Ovary (tissue), 7 donors: ENCODE measurements at regions not wholly inside any gene's neighbourhood (a gene's known extent, or its start where the extent isn't known, plus 50 kb on each side); places are given as distances from the start of the nearest gene placed in this dataset.
A peak's percentile ranks its signal among the peaks of the same experiment; 100 is the strongest.

Experiments
- DNase-seq, 5 donors: peaks; one replicate each; pipeline ENCODE4 v3.0.0-alpha.2; 2019 to 2020
- H3K27ac ChIP-seq, 2 donors: fragments of 200-600 bp; one replicate each; pipeline versions ENCODE4 v1.5.1 to v1.8.0; 2019 to 2022
- H3K27me3 ChIP-seq: fragments of 200-600 bp; one replicate; pipeline ENCODE4 v1.8.0; 2022
- H3K36me3 ChIP-seq: fragments of 200-600 bp; sonication (generic); one replicate; pipeline ENCODE4 v1.5.1; 2019
- H3K4me1 ChIP-seq: one replicate; pipeline ENCODE4 v1.8.1; 2013; ENCODE audit warnings: mild to moderate bottlenecking, moderate library complexity; ENCODE audit not compliant: insufficient read depth
- H3K4me3 ChIP-seq: fragments of 200-600 bp; sonication (generic); one replicate; pipeline ENCODE4 v1.5.1; 2017
- H3K9me3 ChIP-seq, 2 donors: fragments of 200-600 bp in 1 of 2; sonication (generic) in 1 of 2; one replicate each; pipeline versions ENCODE4 v1.5.1 to v1.8.1; 2013 to 2019; ENCODE audit warnings: mild to moderate bottlenecking in 1 of 2, moderate library complexity in 1 of 2
- CTCF ChIP-seq, 3 donors: fragments of 450-650 bp in 2 of 3; fragments of 200-600 bp in 1 of 3; IDR thresholded peaks; one replicate each; pipeline versions ENCODE4 v1.5.1 to v1.8.0; 2016 to 2022; ENCODE audit warnings: antibody characterized with exemption in 3 of 3, mild to moderate bottlenecking in 1 of 3
- EP300 ChIP-seq: sonication (generic); formaldehyde crosslinking; IDR thresholded peaks from one replicate; pipeline ENCODE4 v1.6.1; 2017; ENCODE audit warnings: antibody characterized with exemption
- POLR2A ChIP-seq: fragments of 450-650 bp; IDR thresholded peaks from one replicate; pipeline ENCODE4 v1.6.1; 2017; ENCODE audit warnings: antibody characterized with exemption, mild to moderate bottlenecking, moderate library complexity
- WGBS, 3 donors: extraction: QIAGEN DNeasy Blood & Tissue Kit in 1 of 3; methylation state at CpG; one replicate each; pipeline versions ENCODE4 v1.1.5 to v1.1.7; 2013 to 2017; 5-methylcytosine and 5-hydroxymethylcytosine counted together
- intact Hi-C, 4 donors: fragments of 100-400 bp; cut with DNase I; formaldehyde crosslinking; loops; one replicate each; pipeline versions ENCODE4 v1.11.0 to v1.15.1; 2022 to 2023
- donor health status: DM: no; HTN: no; CAD: no; lungs with moderate emphysema.
- donor health status: DM: no; HTN: no; CAD: no.
- donor health status: Bipolar disorder and iron deficiency.
- donor health status: DM: no; HTN: no; CAD: no.
- donor health status: DM: yes; HTN: yes; CAD: no.

- Histone ChIP-seq H3K27ac (no peak overlapping the region), H3K4me3 (no peak overlapping the region), H3K9me3 (no peaks in the 10 kb centered on the region), H3K36me3 (no peaks in the 10 kb centered on the region), H3K4me1 (peaks cover 6% of the 10 kb centered on the region), H3K27me3 (no peaks in the 10 kb centered on the region)
- no peak for TF ChIP-seq EP300
- TF ChIP-seq POLR2A, result no peak
- no peak for TF ChIP-seq CTCF (IDR thresholded peaks at IDR 0.05)
- WGBS, 3 donors, result 30 to 97% (median 94%) methylated on average over 1 of the region's 1 CpG
- intact Hi-C loops, result no loop called here
- DNase-seq, result no peak
Measured at GRCh38 chr6:22809370-22809769, 240.0 kb downstream of the HDGFL1 start.

DNA sequence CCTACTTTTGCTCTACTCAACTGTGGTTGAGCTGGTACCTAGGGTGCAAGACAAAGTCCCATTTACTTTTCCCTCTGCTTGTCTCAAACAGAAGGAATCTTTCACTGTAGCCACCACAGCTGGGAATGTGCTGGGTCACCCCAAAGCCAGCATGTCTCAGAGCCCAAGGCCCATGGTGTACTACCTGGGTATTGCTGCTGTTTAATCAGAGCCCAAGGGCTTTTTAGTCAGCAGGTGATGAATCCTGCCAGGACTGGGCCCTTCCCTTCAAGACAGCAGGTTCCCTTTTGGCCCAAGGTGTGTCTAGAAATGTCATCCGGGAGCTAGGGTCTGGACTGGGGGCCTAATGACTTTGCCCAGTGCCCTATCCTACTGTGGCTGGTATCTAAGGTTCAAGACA, 249.8 kb downstream of the HDGFL1 start:
- TF ChIP-seq EP300 (no peak), CTCF (IDR thresholded peaks at IDR 0.05) (no peak), POLR2A (no peak)
- intact Hi-C loops, result no loop called here
- no peak for DNase-seq
- Histone ChIP-seq H3K27ac (no peak overlapping the region), H3K27me3 (no peaks in the 10 kb centered on the region), H3K4me3 (no peak overlapping the region), H3K36me3 (no peaks in the 10 kb centered on the region), H3K4me1 (no peaks in the 10 kb centered on the region), H3K9me3 (no peaks in the 10 kb centered on the region)
- 89 to 100% (median 98%) methylated on average over 1 of the region's 1 CpG for WGBS, 3 donors

DNA sequence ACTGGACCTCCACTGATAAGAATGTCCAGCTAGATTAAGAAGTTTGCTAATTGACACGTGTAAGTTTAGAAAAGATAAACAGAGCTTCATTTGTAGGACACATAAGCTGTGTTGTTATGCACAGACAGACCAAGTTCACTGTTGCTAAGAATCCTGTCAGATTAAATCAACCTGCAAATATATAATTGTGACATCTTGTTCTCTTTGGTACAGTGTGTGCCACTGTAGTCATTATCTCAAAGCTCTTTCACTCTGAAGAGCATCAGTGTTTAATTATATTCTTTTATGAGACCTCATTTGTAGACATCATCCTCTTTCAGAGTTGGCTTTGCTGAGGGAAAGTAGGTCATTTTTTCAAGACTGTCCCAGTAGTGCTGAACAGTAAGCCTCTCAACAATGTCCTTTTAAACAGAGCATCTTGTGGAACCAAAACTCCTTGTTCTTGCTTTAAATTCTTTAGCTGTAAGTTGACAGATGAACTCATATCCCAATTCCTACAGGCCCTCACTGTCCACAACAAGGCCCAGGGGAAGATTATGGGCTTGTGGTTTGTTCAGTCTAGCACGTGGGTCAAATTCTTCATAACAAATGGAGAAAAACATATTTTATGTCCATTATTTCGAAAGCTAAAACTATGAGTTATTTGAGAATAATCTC, 252.4 kb downstream of the HDGFL1 start:
- intact Hi-C loops, result no loop called here
- Histone ChIP-seq H3K36me3 (no peaks in the 10 kb centered on the region), H3K9me3 (no peaks in the 10 kb centered on the region), H3K27me3 (no peaks in the 10 kb centered on the region), H3K4me3 (no peak overlapping the region), H3K4me1 (no peaks in the 10 kb centered on the region), H3K27ac (no peak overlapping the region)
- TF ChIP-seq EP300 (no peak), CTCF (IDR thresholded peaks at IDR 0.05) (no peak), POLR2A (no peak)
- DNase-seq, result no peak
- WGBS, 3 donors, result 35 to 49% (median 37%) methylated on average over 3 of the region's 3 CpGs

- no peaks in the 10 kb centered on the region for H3K36me3 ChIP-seq
- WGBS, 3 donors, result 91 to 92% (median 91%) methylated on average over 3 of the region's 3 CpGs
- intact Hi-C loops, result no loop called here
Measured at GRCh38 chr6:22825210-22825609, 255.8 kb downstream of the HDGFL1 start.

GRCh38 chr6:22826961-22827360, 257.6 kb downstream of the HDGFL1 start:
- 66 to 73% (median 69%) methylated on average over 2 of the region's 2 CpGs for WGBS, 3 donors
- Histone ChIP-seq H3K27me3 (no peaks in the 10 kb centered on the region), H3K4me1 (peaks cover 4% of the 10 kb centered on the region), H3K27ac (peak overlapping the region in 1 of 2 donors; percentile 68), H3K9me3 (no peaks in the 10 kb centered on the region), H3K4me3 (no peak overlapping the region), H3K36me3 (no peaks in the 10 kb centered on the region)
- TF ChIP-seq EP300, result no peak
- TF ChIP-seq CTCF (IDR thresholded peaks at IDR 0.05), result no peak
- TF ChIP-seq POLR2A, result no peak
- intact Hi-C loops, result no loop called here
- no peak for DNase-seq

More at GRCh38 chr6:22825210-22825609, 255.8 kb downstream of the HDGFL1 start:
- DNase-seq, result no peak
- TF ChIP-seq POLR2A, result no peak
- Histone ChIP-seq H3K4me1 (peaks cover 4% of the 10 kb centered on the region), H3K4me3 (no peak overlapping the region), H3K27me3 (no peaks in the 10 kb centered on the region), H3K27ac (no peak overlapping the region), H3K9me3 (no peaks in the 10 kb centered on the region)
